ENCODE measurements at regions not wholly inside any gene's neighbourhood (a gene's known extent, or its start where the extent isn't known, plus 50 kb on each side); places are given as distances from the start of the nearest gene placed in this dataset.

DNA sequence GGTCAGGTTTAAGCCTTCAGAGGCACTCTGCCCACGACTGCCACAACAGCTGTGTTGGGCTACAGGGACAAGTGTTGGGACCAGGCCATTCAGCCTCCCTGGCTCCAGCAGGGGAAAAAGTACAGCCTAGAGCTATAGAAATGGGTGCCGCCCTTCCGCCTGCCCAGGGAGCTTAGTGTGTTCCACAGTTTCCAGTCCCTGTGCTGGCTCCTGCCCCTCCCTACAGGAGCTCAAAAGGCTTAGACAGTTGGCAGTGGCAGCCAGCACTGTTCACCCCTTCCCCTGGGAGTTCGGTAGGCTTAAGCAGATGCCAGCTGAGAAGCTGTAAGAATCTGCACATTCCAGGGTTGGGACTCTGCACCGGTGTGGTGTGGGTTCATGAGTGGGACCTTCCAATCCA, 408.2 kb upstream of the INTU start:
- TF ChIP-seq, protein P1, sequence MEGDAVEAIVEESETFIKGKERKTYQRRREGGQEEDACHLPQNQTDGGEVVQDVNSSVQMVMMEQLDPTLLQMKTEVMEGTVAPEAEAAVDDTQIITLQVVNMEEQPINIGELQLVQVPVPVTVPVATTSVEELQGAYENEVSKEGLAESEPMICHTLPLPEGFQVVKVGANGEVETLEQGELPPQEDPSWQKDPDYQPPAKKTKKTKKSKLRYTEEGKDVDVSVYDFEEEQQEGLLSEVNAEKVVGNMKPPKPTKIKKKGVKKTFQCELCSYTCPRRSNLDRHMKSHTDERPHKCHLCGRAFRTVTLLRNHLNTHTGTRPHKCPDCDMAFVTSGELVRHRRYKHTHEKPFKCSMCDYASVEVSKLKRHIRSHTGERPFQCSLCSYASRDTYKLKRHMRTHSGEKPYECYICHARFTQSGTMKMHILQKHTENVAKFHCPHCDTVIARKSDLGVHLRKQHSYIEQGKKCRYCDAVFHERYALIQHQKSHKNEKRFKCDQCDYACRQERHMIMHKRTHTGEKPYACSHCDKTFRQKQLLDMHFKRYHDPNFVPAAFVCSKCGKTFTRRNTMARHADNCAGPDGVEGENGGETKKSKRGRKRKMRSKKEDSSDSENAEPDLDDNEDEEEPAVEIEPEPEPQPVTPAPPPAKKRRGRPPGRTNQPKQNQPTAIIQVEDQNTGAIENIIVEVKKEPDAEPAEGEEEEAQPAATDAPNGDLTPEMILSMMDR (IDR thresholded peaks at IDR 0.05) = no peak
- TF ChIP-seq POLR2A (IDR thresholded peaks at IDR 0.05) = no peak

Data from lower leg skin (tissue), 3 donors.